IPS DF 6.9 (cell line): ENCODE measurements at regions not wholly inside any gene's neighbourhood (a gene's known extent, or its start where the extent isn't known, plus 50 kb on each side); places are given as distances from the start of the nearest gene placed in this dataset.
"Not testable (repeated sequence)": the region's sequence is repeated elsewhere in the genome, so short reads cannot be mapped to it uniquely, and the experiment has no call there.

Source experiments
- DNase-seq: peaks from one replicate; pipeline ENCODE4 v3.0.0-alpha.2; 2013; ENCODE audit warnings: low read depth, low spot score
- H3K27ac ChIP-seq: one replicate; pipeline ENCODE4 v1.5.1; 2013; ENCODE audit warnings: low read length, control low read depth
- H3K27me3 ChIP-seq: 2 replicates; pipeline ENCODE4 v1.6.1; 2013; ENCODE audit warnings: mild to moderate bottlenecking, low read length; ENCODE audit not compliant: control insufficient read depth, insufficient read depth
- H3K36me3 ChIP-seq: 2 replicates; pipeline ENCODE4 v1.6.1; 2013; ENCODE audit warnings: low read length; ENCODE audit not compliant: control insufficient read depth, insufficient read depth
- H3K4me1 ChIP-seq: 2 replicates; pipeline ENCODE4 v1.6.1; 2013; ENCODE audit warnings: low read length; ENCODE audit not compliant: control insufficient read depth, insufficient read depth
- H3K4me3 ChIP-seq: 2 replicates; pipeline ENCODE4 v1.5.1; 2013; ENCODE audit warnings: mild to moderate bottlenecking, low read length
- H3K9me3 ChIP-seq: 2 replicates; pipeline ENCODE4 v1.6.1; 2013; ENCODE audit warnings: low read length, inconsistent platforms; ENCODE audit not compliant: control insufficient read depth, insufficient read depth
- WGBS: extraction: QIAGEN DNeasy Blood & Tissue Kit; methylation state at CpG from one replicate; pipeline ENCODE4 v1.1.7; 2013; ENCODE audit warnings: mixed read lengths, missing lambda C conversion rate; ENCODE audit not compliant: insufficient read length, insufficient coverage; 5-methylcytosine and 5-hydroxymethylcytosine counted together

- WGBS, result no CpG with 5 or more reads among the region's 5 CpGs
- DNase-seq, result no peak
- Histone ChIP-seq H3K4me1 (no peaks in the 10 kb centered on the region; the same call in 1 of the 2 replicates), H3K9me3 (no peaks in the 10 kb centered on the region), H3K27me3 (no peaks in the 10 kb centered on the region), H3K4me3 (no peak overlapping the region), H3K27ac (no peak overlapping the region), H3K36me3 (no peaks in the 10 kb centered on the region)
These were observed 400.9 kb upstream of the ZNF804A start for GRCh38 chr2:184197413-184197812.

GRCh38 chr2:184198791-184199190 lies 399.5 kb upstream of the ZNF804A start:
- not testable (repeated sequence) for H3K9me3 ChIP-seq, H3K36me3 ChIP-seq, H3K4me1 ChIP-seq, H3K4me3 ChIP-seq, DNase-seq, H3K27ac ChIP-seq, H3K27me3 ChIP-seq
- WGBS, result no CpG with 5 or more reads among the region's 5 CpGs

- no peaks in the 10 kb centered on the region for H3K9me3 ChIP-seq
- no CpG with 5 or more reads among the region's 4 CpGs for WGBS
- no peak overlapping the region for H3K4me3 ChIP-seq
- H3K4me1 ChIP-seq, result no peaks in the 10 kb centered on the region; the same call in 1 of the 2 replicates
- H3K27ac ChIP-seq, result no peak overlapping the region
- no peak for DNase-seq
- H3K36me3 ChIP-seq, result no peaks in the 10 kb centered on the region
- no peaks in the 10 kb centered on the region for H3K27me3 ChIP-seq
These were observed 399.1 kb upstream of the ZNF804A start for GRCh38 chr2:184199274-184199673.

- H3K27ac ChIP-seq, result no peak overlapping the region
- no peak for DNase-seq
- H3K27me3 ChIP-seq, result no peaks in the 10 kb centered on the region
- no peaks in the 10 kb centered on the region for H3K9me3 ChIP-seq
- H3K36me3 ChIP-seq, result no peaks in the 10 kb centered on the region
- no peak overlapping the region for H3K4me3 ChIP-seq
- no CpG with 5 or more reads among the region's 2 CpGs for WGBS
- H3K4me1 ChIP-seq, result no peaks in the 10 kb centered on the region; the same call in 1 of the 2 replicates
These were observed 397.1 kb upstream of the ZNF804A start for GRCh38 chr2:184201246-184201645.

GRCh38 chr2:184203661-184204060 lies 394.7 kb upstream of the ZNF804A start:
- no CpG with 5 or more reads among the region's 1 CpG for WGBS
- H3K36me3 ChIP-seq, result no peaks in the 10 kb centered on the region
- H3K9me3 ChIP-seq, result no peaks in the 10 kb centered on the region
- no peak for DNase-seq
- no peaks in the 10 kb centered on the region for H3K27me3 ChIP-seq
- no peak overlapping the region for H3K4me3 ChIP-seq
- no peaks in the 10 kb centered on the region; the same call in 1 of the 2 replicates for H3K4me1 ChIP-seq
- no peak overlapping the region for H3K27ac ChIP-seq

- Histone ChIP-seq H3K36me3 (no peaks in the 10 kb centered on the region), H3K9me3 (no peaks in the 10 kb centered on the region), H3K4me3 (no peak overlapping the region), H3K27me3 (no peaks in the 10 kb centered on the region), H3K27ac (no peak overlapping the region), H3K4me1 (no peaks in the 10 kb centered on the region)
- no CpG with 5 or more reads among the region's 2 CpGs for WGBS
- DNase-seq, result no peak
These were observed 393.2 kb upstream of the ZNF804A start for GRCh38 chr2:184205048-184205596.

- no CpG with 5 or more reads among the region's 2 CpGs for WGBS
- no peak for DNase-seq
- H3K27me3 ChIP-seq, result no peaks in the 10 kb centered on the region
- H3K9me3 ChIP-seq, result no peaks in the 10 kb centered on the region
- H3K36me3 ChIP-seq, result no peaks in the 10 kb centered on the region
- no peaks in the 10 kb centered on the region for H3K4me1 ChIP-seq
- H3K27ac ChIP-seq, result no peak overlapping the region
- H3K4me3 ChIP-seq, result no peak overlapping the region
These were observed 392.3 kb upstream of the ZNF804A start for GRCh38 chr2:184206045-184206444.

GRCh38 chr2:184210329-184210728 lies 388.0 kb upstream of the ZNF804A start:
- H3K27me3 ChIP-seq, result no peaks in the 10 kb centered on the region
- H3K4me3 ChIP-seq, result no peak overlapping the region
- H3K4me1 ChIP-seq, result no peaks in the 10 kb centered on the region
- H3K27ac ChIP-seq, result no peak overlapping the region
- H3K36me3 ChIP-seq, result no peaks in the 10 kb centered on the region
- H3K9me3 ChIP-seq, result no peaks in the 10 kb centered on the region
- no CpG with 5 or more reads among the region's 3 CpGs for WGBS
- no peak for DNase-seq

GRCh38 chr2:184215745-184216144 lies 382.6 kb upstream of the ZNF804A start:
- Histone ChIP-seq H3K36me3 (no peaks in the 10 kb centered on the region), H3K27me3 (no peaks in the 10 kb centered on the region), H3K9me3 (no peaks in the 10 kb centered on the region), H3K4me3 (no peak overlapping the region), H3K27ac (no peak overlapping the region), H3K4me1 (no peaks in the 10 kb centered on the region)
- DNase-seq, result no peak
- no CpG with 5 or more reads among the region's 1 CpG for WGBS

GRCh38 chr2:184256611-184257010 lies 341.7 kb upstream of the ZNF804A start:
- no peaks in the 10 kb centered on the region for H3K36me3 ChIP-seq
- no peak for DNase-seq
- H3K4me1 ChIP-seq, result no peaks in the 10 kb centered on the region
- H3K27me3 ChIP-seq, result no peaks in the 10 kb centered on the region
- no CpG with 5 or more reads among the region's 1 CpG for WGBS
- no peaks in the 10 kb centered on the region for H3K9me3 ChIP-seq
- no peak overlapping the region for H3K4me3 ChIP-seq
- no peak overlapping the region for H3K27ac ChIP-seq

GRCh38 chr2:184261331-184261730 lies 337.0 kb upstream of the ZNF804A start:
- Histone ChIP-seq H3K27me3 (no peaks in the 10 kb centered on the region), H3K4me3 (no peak overlapping the region), H3K27ac (no peak overlapping the region), H3K9me3 (no peaks in the 10 kb centered on the region), H3K36me3 (no peaks in the 10 kb centered on the region), H3K4me1 (no peaks in the 10 kb centered on the region)
- DNase-seq, result no peak
